ENCODE measurements at regions not wholly inside any gene's neighbourhood (a gene's known extent, or its start where the extent isn't known, plus 50 kb on each side); places are given as distances from the start of the nearest gene placed in this dataset.
"Not testable (repeated sequence)": the region's sequence is repeated elsewhere in the genome, so short reads cannot be mapped to it uniquely, and the experiment has no call there.

DNA sequence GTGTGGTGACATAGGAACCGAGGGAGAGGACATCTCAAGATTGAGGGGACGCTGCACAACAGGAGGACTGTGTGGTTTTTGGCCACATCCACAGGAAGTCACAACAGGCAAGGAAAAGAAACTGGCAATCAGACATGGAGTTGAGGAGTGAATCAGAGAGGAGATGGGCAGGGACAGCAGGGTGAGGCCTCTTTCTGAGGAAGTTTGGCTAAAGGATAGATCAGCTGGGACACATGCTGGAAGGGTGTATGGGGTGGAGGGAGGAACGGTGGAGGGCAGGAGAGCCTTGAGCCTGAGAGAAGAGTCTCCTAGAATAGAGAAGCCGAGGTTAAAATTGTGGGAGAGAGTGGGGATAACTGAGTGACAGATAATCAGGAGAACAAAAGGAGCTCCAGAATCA, 75.1 kb upstream of the CIDEA start:
- FAIRE-seq; DNase-seq (ENCODE audit: low spot score): not testable (repeated sequence)

DNA sequence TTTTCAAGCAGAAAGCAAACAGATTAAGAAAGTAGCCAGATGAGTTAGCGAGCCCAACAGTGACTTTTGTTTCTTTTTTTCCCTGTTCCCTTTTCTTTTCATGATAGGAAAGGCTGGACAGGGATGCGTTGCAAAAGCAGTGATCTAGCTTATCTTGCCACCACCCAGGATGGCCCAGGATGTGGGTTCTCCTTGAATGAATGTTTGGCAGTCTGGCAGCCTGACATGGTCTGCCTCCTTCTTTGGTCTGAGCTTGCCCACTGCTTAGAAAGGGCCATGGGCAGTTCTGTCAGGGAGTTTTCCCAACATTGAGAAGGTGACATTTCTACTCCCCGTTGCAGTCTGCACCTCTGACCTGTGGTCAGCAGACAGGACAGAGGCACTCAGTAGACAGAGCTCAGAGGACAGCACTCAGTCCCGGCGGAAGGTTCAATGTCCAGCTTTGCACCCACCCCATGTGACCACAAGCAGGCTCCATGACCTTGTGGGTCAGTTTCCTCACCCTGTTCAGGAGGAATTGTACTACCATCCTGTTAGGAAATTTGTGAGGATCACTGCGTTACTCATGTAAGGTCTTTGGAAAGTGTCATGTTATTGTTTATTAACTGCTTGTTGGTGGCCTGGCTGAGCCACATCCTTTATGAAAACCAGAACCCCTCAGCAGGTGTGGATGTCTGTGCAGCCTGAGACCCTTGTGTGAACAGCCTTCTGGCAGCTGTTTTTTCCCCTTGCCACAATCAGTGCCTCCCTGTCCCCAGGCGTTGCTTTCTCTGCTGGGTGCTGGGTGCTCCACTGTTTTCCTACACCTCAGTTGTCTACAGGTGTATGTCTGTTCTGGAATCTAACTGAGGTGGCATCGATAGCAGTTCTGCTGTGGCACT, 74.2 kb upstream of the CIDEA start:
- DNase-seq (ENCODE audit: low spot score); FAIRE-seq: not testable (repeated sequence)

DNA sequence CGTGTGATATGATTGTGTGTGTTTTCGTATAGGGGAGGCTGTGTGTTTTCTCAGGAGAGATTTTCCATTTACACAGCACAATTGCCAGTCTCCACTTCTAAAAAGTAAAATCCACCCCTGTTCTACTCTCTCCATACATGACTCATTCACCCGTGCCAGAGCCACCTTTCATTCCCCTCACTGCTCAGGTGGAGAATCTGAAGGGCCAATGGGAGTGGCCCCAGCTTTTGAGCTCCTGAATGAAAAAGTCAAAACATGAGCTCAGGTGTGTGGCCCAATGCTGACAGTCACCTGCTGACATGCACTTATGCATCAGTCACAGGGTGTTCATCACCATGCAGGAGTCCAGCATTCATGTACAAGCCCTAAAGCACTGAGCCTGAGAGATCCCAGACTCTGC, 55.4 kb upstream of the CIDEA start:
- FAIRE-seq; DNase-seq (ENCODE audit: low spot score): not testable (repeated sequence)

DNA sequence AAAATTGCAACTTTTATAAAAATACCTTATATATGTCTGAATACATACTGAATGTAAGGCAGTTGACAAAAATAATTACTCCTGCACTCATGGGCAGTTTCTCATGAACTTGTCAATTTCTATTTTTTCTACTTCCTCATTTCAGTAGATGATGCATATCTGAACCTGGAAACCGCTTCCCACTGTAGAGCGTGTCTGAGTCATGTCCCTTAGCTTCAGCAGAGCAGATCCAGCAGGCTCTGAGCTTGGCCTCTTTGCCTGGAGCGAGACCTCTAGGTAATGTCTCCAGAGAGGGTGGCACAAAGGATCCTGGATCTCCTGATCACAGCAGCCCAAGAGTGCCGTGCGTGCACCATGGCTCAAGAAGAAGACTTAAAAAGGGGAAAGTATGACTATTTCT, 54.0 kb upstream of the CIDEA start:
- DNase-seq (ENCODE audit: low spot score) (peak; percentile 15), FAIRE-seq (peak; percentile 83)
